Caco-2 (cell line): ENCODE measurements at regions not wholly inside any gene's neighbourhood (a gene's known extent, or its start where the extent isn't known, plus 50 kb on each side); places are given as distances from the start of the nearest gene placed in this dataset.

Experiments used
- BruUV-seq: library from RNA; stranded (reverse); fragments of 400-500 nt; replicated peaks from 2 replicates; lab custom pipeline; 2021; lab: Mats Ljungman, UMichigan
- CTCF ChIA-PET: fragments of 300-600 bp; sonication (Branson Sonifier 250); formaldehyde crosslinking; loops from one replicate; lab custom pipeline; 2022; ENCODE audit warnings: antibody characterized with exemption; lab: Charles Lee
- POLR2A ChIA-PET: fragments of 300-600 bp; sonication (Branson Sonifier 250); formaldehyde crosslinking; loops from one replicate; lab custom pipeline; 2022; ENCODE audit warnings: antibody characterized with exemption; lab: Charles Lee
- DNase-seq, 2 experiments: peaks; one replicate each; pipeline versions ENCODE4 v3.0.0 to v3.0.0-alpha.2; 2020 to 2022
- H3K27me3 ChIP-seq: replicated peaks from 2 replicates; pipeline ENCODE4 v1.6.0; 2011; ENCODE audit warnings: low read length; ENCODE audit not compliant: control insufficient read depth, insufficient read depth
- H3K36me3 ChIP-seq: 2 replicates; pipeline ENCODE4 v1.5.1; 2011; ENCODE audit warnings: low read length; ENCODE audit not compliant: control insufficient read depth, insufficient read depth
- H3K4me1 ChIP-seq: fragments of 250-450 bp; sonication (Bioruptor Pico); 2 replicates; pipeline ENCODE4 v1.5.1; 2020; ENCODE audit warnings: mild to moderate bottlenecking
- H3K4me3 ChIP-seq: 2 replicates; pipeline ENCODE4 v1.5.1; 2011; ENCODE audit warnings: low read depth, mild to moderate bottlenecking, control low read depth, low read length
- H3K9me3 ChIP-seq: fragments of 250-450 bp; sonication (Bioruptor Pico); 2 replicates; pipeline ENCODE4 v1.5.1; 2020; ENCODE audit warnings: mild to moderate bottlenecking, moderate library complexity
- H3K27ac Mint-ChIP-seq: one replicate; pipeline ENCODE4 v1.8.0; 2022; ENCODE audit warnings: mixed read lengths; ENCODE audit not compliant: unreplicated experiment
- H3K27me3 Mint-ChIP-seq: one replicate; pipeline ENCODE4 v1.8.0; 2022; ENCODE audit warnings: mixed read lengths; ENCODE audit not compliant: insufficient read depth, unreplicated experiment
- H3K36me3 Mint-ChIP-seq: one replicate; pipeline ENCODE4 v1.8.0; 2022; ENCODE audit warnings: mild to moderate bottlenecking, mixed read lengths; ENCODE audit not compliant: insufficient read depth, unreplicated experiment
- H3K4me1 Mint-ChIP-seq: one replicate; pipeline ENCODE4 v1.8.0; 2022; ENCODE audit warnings: low read depth, mixed read lengths; ENCODE audit not compliant: unreplicated experiment
- H3K4me3 Mint-ChIP-seq: one replicate; pipeline ENCODE4 v1.8.0; 2022; ENCODE audit warnings: mild to moderate bottlenecking, moderate library complexity, mixed read lengths; ENCODE audit not compliant: unreplicated experiment
- H3K9me3 Mint-ChIP-seq: one replicate; pipeline ENCODE4 v1.8.0; 2022; ENCODE audit warnings: mixed read lengths; ENCODE audit not compliant: unreplicated experiment
- CTCF ChIP-seq, 2 experiments: fragments of 200-600 bp in 1 of 2; IDR thresholded peaks; 1 replicate in 1 of 2; 2 replicates in 1 of 2; pipeline versions ENCODE4 v1.5.1 to v1.8.0; 2011 to 2022; ENCODE audit warnings: antibody characterized with exemption in 1 of 2, control low read depth in 1 of 2, inconsistent platforms in 1 of 2, low read depth in 1 of 2, low read length in 1 of 2, mild to moderate bottlenecking in 1 of 2, moderate library complexity in 1 of 2; ENCODE audit not compliant: insufficient read depth in 1 of 2, severe bottlenecking in 1 of 2, unreplicated experiment in 1 of 2
- intact Hi-C: fragments of 100-400 bp; cut with micrococcal nuclease; formaldehyde crosslinking; loops from one replicate; pipeline ENCODE4 v1.10.0; 2022; ENCODE audit not compliant: unreplicated experiment

GRCh38 chr12:68507657-68508056 lies 103.0 kb upstream of the RAP1B start:
- CTCF ChIA-PET = no interaction called here
- no peak overlapping the region for H3K4me3 ChIP-seq
- no peak for TF ChIP-seq CTCF (IDR thresholded peaks at IDR 0.05; ENCODE audit: insufficient read depth in 1 of 2, low read depth in 1 of 2, low read length in 1 of 2, severe bottlenecking in 1 of 2, unreplicated experiment in 1 of 2)
- no peaks in the 10 kb centered on the region for H3K36me3 ChIP-seq
- no peak overlapping the region for H3K27ac Mint-ChIP-seq
- no peaks in the 10 kb centered on the region for H3K9me3 Mint-ChIP-seq
- POLR2A ChIA-PET = no interaction called here
- DNase-seq = no peak
- no peaks in the 10 kb centered on the region for H3K36me3 Mint-ChIP-seq
- H3K4me3 Mint-ChIP-seq = no peak overlapping the region
- H3K27me3 ChIP-seq = no peaks in the 10 kb centered on the region
- H3K27me3 Mint-ChIP-seq = no peaks in the 10 kb centered on the region
- no peaks in the 10 kb centered on the region for H3K4me1 Mint-ChIP-seq
- no TSS peak for BruUV-seq
- intact Hi-C loops = no loop called here
- no peaks in the 10 kb centered on the region for H3K9me3 ChIP-seq
- no peaks in the 10 kb centered on the region for H3K4me1 ChIP-seq

- TF ChIP-seq CTCF (IDR thresholded peaks at IDR 0.05; ENCODE audit: insufficient read depth in 1 of 2, low read depth in 1 of 2, low read length in 1 of 2, severe bottlenecking in 1 of 2, unreplicated experiment in 1 of 2) = no peak
- H3K4me1 Mint-ChIP-seq = no peaks in the 10 kb centered on the region
- CTCF ChIA-PET = no interaction called here
- H3K4me1 ChIP-seq = no peaks in the 10 kb centered on the region
- H3K27me3 ChIP-seq = no peaks in the 10 kb centered on the region
- DNase-seq = no peak
- intact Hi-C loops = no loop called here
- BruUV-seq = no TSS peak
- POLR2A ChIA-PET = no interaction called here
- no peaks in the 10 kb centered on the region for H3K36me3 Mint-ChIP-seq
- H3K27ac Mint-ChIP-seq = no peak overlapping the region
- no peak overlapping the region for H3K4me3 Mint-ChIP-seq
- no peaks in the 10 kb centered on the region for H3K36me3 ChIP-seq
- H3K4me3 ChIP-seq = no peak overlapping the region
- no peaks in the 10 kb centered on the region for H3K9me3 ChIP-seq
- no peaks in the 10 kb centered on the region for H3K27me3 Mint-ChIP-seq
- no peaks in the 10 kb centered on the region for H3K9me3 Mint-ChIP-seq
Observed at GRCh38 chr12:68508576-68508975, 102.1 kb upstream of the RAP1B start.

GRCh38 chr12:68509242-68509641 lies 101.5 kb upstream of the RAP1B start:
- TF ChIP-seq CTCF (IDR thresholded peaks at IDR 0.05; ENCODE audit: insufficient read depth in 1 of 2, low read depth in 1 of 2, low read length in 1 of 2, severe bottlenecking in 1 of 2, unreplicated experiment in 1 of 2) = no peak
- no peak for DNase-seq
- no peak overlapping the region for H3K4me3 Mint-ChIP-seq
- no peaks in the 10 kb centered on the region for H3K27me3 Mint-ChIP-seq
- ChIA-PET POLR2A (no interaction called here), CTCF (no interaction called here)
- no peak overlapping the region for H3K4me3 ChIP-seq
- no peaks in the 10 kb centered on the region for H3K4me1 ChIP-seq
- no peaks in the 10 kb centered on the region for H3K36me3 Mint-ChIP-seq
- intact Hi-C loops = no loop called here
- no peaks in the 10 kb centered on the region for H3K36me3 ChIP-seq
- no peak overlapping the region for H3K27ac Mint-ChIP-seq
- no TSS peak for BruUV-seq
- H3K27me3 ChIP-seq = no peaks in the 10 kb centered on the region
- no peaks in the 10 kb centered on the region for H3K4me1 Mint-ChIP-seq
- no peaks in the 10 kb centered on the region for H3K9me3 Mint-ChIP-seq
- H3K9me3 ChIP-seq = no peaks in the 10 kb centered on the region
